ENCODE measurements at regions not wholly inside any gene's neighbourhood (a gene's known extent, or its start where the extent isn't known, plus 50 kb on each side); places are given as distances from the start of the nearest gene placed in this dataset.

DNA sequence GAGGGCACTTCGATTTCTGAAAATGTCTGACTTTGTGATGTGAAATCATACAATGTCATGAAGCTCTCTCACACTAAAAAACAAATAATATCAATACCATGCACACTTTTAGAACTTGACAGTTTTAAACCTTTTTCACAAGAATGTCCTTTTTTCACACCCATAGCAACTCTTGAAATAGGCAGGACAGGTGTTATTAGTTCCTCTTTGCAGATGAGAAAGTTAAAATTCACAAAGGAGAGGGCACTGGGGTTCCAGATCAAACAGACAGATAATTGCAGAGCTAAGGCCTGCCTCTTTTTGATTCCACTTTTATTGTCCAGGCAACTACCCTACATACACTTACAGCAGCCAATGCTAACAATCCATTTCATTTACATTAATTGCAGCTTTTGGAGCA, 142.8 kb downstream of the KLF12 start:
- no peaks in the 10 kb centered on the region for H3K79me2 ChIP-seq (ENCODE audit: insufficient read depth, low read length)

GRCh38 chr13:73989244-73989843, 144.9 kb downstream of the KLF12 start:
- H2AFZ ChIP-seq (ENCODE audit: low read length), result no peak overlapping the region
- no peak overlapping the region for H3K4me3 ChIP-seq (ENCODE audit: low read depth, low read length, poor library complexity, severe bottlenecking)
- no peaks in the 10 kb centered on the region for H3K27me3 ChIP-seq (ENCODE audit: insufficient read depth, low read length)
- no peaks in the 10 kb centered on the region for H4K20me1 ChIP-seq (ENCODE audit: insufficient read depth, low read length)
- peak overlapping the region; percentile 1; the same call in 1 of the 2 replicates for H3K9ac ChIP-seq (ENCODE audit: low read length)
- H3K9me3 ChIP-seq (ENCODE audit: low read length), result no peaks in the 10 kb centered on the region
- H3K79me2 ChIP-seq (ENCODE audit: insufficient read depth, low read length), result no peaks in the 10 kb centered on the region
- H3K4me2 ChIP-seq (ENCODE audit: low read length), result peak overlapping the region; percentile 3; the same call in 1 of the 2 replicates
- H3F3A ChIP-seq (ENCODE audit: insufficient read depth, low read length), result peaks cover 7% of the 10 kb centered on the region; the same call in 1 of the 2 replicates
- H3K4me1 ChIP-seq (ENCODE audit: insufficient read depth, low read length, severe bottlenecking), result peaks cover 67% of the 10 kb centered on the region
- no peaks in the 10 kb centered on the region for H3K9me2 ChIP-seq (ENCODE audit: low read depth, low read length)
- H3K36me3 ChIP-seq (ENCODE audit: insufficient read depth, low read length), result 0 out of 2 replicates have a peak, but pooled peaks cover 4% of the 10 kb centered on the region
- TF ChIP-seq CTCF (IDR thresholded peaks at IDR 0.05; ENCODE audit: low read length) (no peak), EZH2 (IDR thresholded peaks at IDR 0.05; ENCODE audit: borderline replicate concordance, low read length) (no peak)
- H3K27ac ChIP-seq (ENCODE audit: low read depth, low read length, poor library complexity, severe bottlenecking), result peak overlapping the region; percentile 96

More for the DNA sequence above, 142.8 kb downstream of the KLF12 start:
- Histone ChIP-seq H3K4me2 (ENCODE audit: low read length) (peak overlapping the region; percentile 57), H4K20me1 (ENCODE audit: insufficient read depth, low read length) (no peaks in the 10 kb centered on the region), H3K9ac (ENCODE audit: low read length) (peak overlapping the region; percentile 42; the same call in 1 of the 2 replicates), H3K9me3 (ENCODE audit: low read length) (no peaks in the 10 kb centered on the region), H3K27ac (ENCODE audit: low read depth, low read length, poor library complexity, severe bottlenecking) (peak overlapping the region; percentile 96), H3K9me2 (ENCODE audit: low read depth, low read length) (no peaks in the 10 kb centered on the region), H2AFZ (ENCODE audit: low read length) (no peak overlapping the region), H3K36me3 (ENCODE audit: insufficient read depth, low read length) (no peaks in the 10 kb centered on the region), H3F3A (ENCODE audit: insufficient read depth, low read length) (peaks cover 7% of the 10 kb centered on the region; the same call in 1 of the 2 replicates), H3K27me3 (ENCODE audit: insufficient read depth, low read length) (no peaks in the 10 kb centered on the region), H3K4me1 (ENCODE audit: insufficient read depth, low read length, severe bottlenecking) (peaks cover 87% of the 10 kb centered on the region), H3K4me3 (ENCODE audit: low read depth, low read length, poor library complexity, severe bottlenecking) (peak overlapping the region; percentile 30)
- no peak for TF ChIP-seq CTCF (IDR thresholded peaks at IDR 0.05; ENCODE audit: low read length)
- no peak for TF ChIP-seq EZH2 (IDR thresholded peaks at IDR 0.05; ENCODE audit: borderline replicate concordance, low read length)

DNA sequence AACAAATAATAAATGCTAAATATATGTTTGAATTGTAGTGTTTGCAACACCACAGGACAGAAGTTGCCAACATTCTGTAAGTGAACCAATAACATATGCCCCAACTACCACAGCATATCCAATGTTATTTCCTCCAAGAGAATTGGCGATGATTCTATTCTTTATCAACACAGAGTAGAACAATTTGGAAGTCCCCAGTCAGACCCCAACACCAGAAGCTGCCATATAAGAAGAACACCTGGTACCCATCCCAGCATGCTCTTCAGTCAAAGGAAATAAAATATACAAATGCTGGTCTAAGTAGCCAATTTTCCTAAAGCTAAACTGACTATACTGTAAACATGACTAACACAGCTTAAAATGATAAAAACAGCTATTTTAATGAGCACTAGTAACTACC, 145.7 kb downstream of the KLF12 start:
- no peak overlapping the region for H3K9ac ChIP-seq (ENCODE audit: low read length)
- no peaks in the 10 kb centered on the region for H3K79me2 ChIP-seq (ENCODE audit: insufficient read depth, low read length)
- H2AFZ ChIP-seq (ENCODE audit: low read length), result no peak overlapping the region
- 0 out of 2 replicates have a peak, but pooled peaks cover 4% of the 10 kb centered on the region for H3K36me3 ChIP-seq (ENCODE audit: insufficient read depth, low read length)
- H3K27ac ChIP-seq (ENCODE audit: low read depth, low read length, poor library complexity, severe bottlenecking), result peak overlapping the region; percentile 96
- no peaks in the 10 kb centered on the region for H4K20me1 ChIP-seq (ENCODE audit: insufficient read depth, low read length)
- TF ChIP-seq CTCF (IDR thresholded peaks at IDR 0.05; ENCODE audit: low read length) (no peak), EZH2 (IDR thresholded peaks at IDR 0.05; ENCODE audit: borderline replicate concordance, low read length) (no peak)
- H3K4me3 ChIP-seq (ENCODE audit: low read depth, low read length, poor library complexity, severe bottlenecking), result no peak overlapping the region
- no peaks in the 10 kb centered on the region for H3K9me3 ChIP-seq (ENCODE audit: low read length)
- H3K9me2 ChIP-seq (ENCODE audit: low read depth, low read length), result no peaks in the 10 kb centered on the region
- no peaks in the 10 kb centered on the region for H3K27me3 ChIP-seq (ENCODE audit: insufficient read depth, low read length)
- H3F3A ChIP-seq (ENCODE audit: insufficient read depth, low read length), result peaks cover 7% of the 10 kb centered on the region; the same call in 1 of the 2 replicates
- peaks cover 58% of the 10 kb centered on the region for H3K4me1 ChIP-seq (ENCODE audit: insufficient read depth, low read length, severe bottlenecking)
- H3K4me2 ChIP-seq (ENCODE audit: low read length), result 0 out of 2 replicates have a peak overlapping the region, but pooled peaks have one; percentile 1
